EH (cell line): ENCODE measurements at regions not wholly inside any gene's neighbourhood (a gene's known extent, or its start where the extent isn't known, plus 50 kb on each side); places are given as distances from the start of the nearest gene placed in this dataset.
"Not testable (repeated sequence)": the region's sequence is repeated elsewhere in the genome, so short reads cannot be mapped to it uniquely, and the experiment has no call there.

Experiments
- DNase-seq: peaks from one replicate; pipeline ENCODE4 v3.0.0-alpha.2; 2015; ENCODE audit warnings: low read depth

DNA sequence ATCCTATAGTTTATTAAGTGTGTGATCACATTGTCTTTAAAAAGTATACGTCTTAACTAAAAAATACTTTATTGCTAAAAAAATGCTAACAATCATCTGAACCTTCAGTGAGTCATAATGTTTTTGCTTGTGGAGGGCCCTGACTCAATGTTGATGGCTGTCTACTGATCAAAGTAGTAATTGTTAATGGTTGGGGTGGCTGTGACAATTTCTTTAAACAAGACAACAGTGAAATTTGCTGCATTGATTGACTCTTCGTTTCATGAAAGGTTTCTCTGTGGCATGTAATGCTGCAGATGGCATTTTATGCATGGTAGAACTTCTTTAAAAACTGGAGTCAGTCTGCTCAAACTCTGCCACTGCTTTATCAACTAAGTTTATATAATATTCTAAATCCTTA lies 101.4 kb upstream of the IL15 start:
- no peak for DNase-seq

DNA sequence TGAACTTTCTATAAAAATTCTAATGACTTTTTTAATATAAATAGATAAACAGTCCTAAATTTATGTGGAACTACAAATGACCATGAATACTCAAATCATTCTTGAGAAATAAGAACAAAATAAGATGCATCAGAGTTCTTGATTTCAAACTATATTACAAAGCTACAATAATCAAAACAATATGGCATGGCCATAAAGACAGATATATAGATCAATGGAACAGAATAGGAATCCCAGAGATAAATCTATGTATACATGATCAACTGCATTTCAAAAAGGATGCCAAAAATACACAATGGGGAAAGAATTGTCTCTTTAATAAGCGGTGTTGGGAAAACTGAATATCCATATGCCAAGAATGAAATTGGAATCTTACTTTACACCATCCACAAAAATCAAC lies 98.4 kb upstream of the IL15 start:
- no peak for DNase-seq

DNA sequence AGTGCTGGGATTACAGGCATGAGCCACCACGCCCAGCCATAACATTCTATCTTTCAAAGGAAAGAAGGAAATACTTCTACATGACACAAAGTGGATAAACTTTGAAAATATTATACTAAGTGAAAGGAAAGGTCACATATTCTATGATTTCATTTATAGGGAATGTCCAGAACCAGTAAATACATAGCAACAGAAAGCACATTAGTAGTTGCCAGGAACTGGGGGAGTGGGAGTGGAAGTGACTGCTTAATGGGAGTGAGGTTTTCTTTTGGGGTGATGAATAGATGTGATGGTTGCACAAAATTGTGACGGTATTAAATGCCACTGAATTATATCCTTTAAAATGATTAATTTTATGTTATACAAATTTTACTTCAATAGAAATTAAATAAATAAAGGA lies 95.7 kb upstream of the IL15 start:
- peak; percentile 38 for DNase-seq

DNA sequence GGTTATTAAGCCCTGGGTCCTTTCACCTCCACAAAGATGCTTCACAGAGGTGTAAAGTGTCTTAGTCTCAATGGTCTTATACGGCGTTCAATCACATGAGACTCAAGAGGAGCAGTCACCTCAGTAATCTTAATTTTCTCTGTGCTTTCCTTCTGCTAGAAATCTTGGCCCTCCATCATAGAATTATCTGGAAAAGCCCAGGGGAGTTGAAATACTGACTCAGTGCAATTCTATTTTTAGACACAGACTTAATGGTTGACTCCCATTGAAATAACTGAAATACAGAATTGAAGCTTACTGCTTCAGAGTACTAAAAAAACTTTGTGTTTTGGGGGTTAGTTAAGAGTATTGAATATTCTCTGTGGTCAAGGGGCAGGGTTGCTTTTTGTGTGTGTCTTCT lies 94.5 kb upstream of the IL15 start:
- DNase-seq, result peak; percentile 54

DNA sequence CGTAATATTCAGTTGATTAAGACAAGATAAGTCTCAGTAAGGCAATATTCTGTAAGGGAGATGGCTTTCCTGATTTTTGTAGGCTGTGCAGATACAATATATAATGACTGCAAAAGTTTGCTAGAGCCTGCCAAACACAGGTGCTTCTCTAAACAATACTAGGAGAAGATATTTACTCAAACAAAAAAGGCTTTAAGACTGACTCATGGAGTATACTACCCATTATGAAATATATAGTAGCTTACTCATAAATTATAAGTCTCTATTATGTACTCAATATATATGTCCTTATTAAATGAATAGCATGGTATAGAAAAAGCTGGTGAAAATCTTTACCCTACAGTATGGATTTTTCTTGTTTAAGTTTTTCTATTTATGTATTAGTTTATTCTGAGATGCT lies 93.2 kb upstream of the IL15 start:
- no peak for DNase-seq

DNA sequence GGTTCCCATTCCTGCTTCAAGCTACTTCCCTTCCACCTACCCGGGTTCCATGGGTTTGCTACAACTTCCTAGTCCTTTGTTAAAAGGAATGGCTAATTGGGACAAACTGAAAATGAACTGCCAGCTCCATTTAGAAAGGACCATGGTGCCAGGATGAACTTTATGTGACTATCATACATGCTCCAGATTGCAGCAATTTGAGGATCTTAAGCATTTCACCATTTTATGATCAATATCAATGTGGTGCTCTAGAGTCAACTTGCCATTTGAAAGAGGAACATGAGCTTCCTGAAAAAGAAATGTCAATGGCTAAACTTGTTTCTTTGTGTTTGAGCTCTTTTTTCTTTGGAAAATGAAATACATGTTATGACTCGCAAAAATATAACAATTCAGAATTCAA lies 92.7 kb upstream of the IL15 start:
- no peak for DNase-seq

DNA sequence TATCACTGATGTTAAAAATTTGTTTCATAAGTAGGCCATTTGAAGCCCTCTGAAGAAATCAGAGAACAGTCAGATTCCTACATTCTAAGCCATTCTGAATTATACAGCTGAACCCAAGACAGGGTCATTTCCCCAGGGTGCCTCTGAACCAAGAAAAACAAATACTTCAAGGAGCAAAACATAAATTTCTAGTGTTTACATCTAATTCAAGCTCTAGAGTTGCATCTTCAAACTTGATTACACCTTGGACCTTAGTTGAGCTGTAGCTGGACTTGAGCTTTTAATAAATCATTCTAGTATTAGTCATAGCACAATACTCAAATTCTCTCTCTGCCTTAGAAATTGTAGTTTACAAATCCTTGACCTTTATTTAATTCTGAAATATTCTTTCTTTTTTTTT lies 87.6 kb upstream of the IL15 start:
- DNase-seq, result peak; percentile 47

DNA sequence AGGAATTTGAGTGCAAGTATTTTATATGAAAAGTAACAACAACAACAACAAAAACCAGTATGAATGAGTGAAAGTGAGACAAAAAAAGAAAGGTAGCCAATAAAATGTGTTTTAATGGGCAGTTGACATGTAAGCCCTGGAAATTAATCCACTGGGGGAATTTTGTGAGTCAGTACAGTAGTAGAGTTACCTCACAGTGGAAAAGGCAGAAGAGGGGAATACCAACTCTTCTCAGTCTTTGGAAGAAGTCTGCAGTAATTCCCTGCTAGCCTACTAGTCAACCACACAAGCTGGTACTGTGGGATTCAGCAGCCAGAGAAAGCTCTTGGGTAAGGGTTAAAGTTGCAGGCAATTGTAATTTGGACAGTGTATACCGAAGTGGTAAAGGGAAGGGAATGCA lies 76.3 kb upstream of the IL15 start:
- DNase-seq, result no peak

DNA sequence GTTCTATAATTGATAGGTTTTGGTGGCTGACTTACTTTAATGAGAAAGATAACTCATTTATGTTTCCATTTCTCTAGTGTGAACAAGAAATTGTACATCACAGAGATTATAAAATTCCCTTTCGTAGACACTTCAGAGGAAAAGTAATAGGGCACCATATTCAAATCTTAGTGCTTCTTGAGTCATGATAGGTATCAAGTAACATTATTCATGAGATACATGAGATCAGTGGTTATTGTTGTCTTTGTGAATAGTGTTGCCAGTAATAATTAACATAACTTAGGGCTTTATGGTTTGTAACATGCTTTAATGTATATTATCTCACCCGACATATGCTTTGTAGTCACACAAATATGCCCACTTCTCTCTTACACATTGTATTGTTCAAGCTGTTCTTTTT lies 73.7 kb upstream of the IL15 start:
- DNase-seq, result no peak

DNA sequence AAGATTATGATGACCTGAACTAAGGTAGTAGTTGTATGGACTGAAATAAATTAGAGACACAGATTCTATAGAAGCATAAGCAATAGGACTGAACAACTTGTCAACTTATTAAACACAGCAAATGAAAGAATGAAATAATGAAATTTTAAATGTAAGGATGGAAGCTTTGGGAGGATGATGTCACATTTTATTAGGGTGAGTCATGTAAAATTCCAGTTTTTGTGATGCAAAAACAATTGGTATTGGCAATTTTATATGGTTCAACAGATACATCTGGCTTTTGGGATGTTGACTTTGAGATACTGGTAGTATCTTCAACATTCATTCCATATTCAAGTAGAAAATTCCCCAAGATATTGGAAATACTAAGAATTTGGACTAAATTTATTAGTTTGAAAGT lies 72.7 kb upstream of the IL15 start:
- peak; percentile 17 for DNase-seq

DNA sequence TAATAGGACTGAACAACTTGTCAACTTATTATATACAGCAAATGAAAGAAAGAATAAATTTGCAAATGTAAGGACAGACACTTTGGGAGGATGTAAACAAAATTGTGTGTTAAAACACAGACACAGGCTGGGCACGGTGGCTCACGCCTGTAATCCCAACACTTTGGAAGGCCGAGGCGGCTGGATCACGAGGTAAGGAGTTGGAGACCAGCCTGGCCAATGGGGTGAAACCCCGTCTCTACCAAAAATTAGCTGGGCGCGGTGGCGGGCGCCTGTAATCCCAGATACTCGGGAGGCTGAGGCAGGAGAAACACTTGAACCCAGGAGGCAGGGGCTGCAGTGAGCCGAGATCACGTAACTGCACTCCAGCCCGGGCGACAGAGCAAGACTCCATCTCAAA lies 71.4 kb upstream of the IL15 start:
- not testable (repeated sequence) for DNase-seq

DNA sequence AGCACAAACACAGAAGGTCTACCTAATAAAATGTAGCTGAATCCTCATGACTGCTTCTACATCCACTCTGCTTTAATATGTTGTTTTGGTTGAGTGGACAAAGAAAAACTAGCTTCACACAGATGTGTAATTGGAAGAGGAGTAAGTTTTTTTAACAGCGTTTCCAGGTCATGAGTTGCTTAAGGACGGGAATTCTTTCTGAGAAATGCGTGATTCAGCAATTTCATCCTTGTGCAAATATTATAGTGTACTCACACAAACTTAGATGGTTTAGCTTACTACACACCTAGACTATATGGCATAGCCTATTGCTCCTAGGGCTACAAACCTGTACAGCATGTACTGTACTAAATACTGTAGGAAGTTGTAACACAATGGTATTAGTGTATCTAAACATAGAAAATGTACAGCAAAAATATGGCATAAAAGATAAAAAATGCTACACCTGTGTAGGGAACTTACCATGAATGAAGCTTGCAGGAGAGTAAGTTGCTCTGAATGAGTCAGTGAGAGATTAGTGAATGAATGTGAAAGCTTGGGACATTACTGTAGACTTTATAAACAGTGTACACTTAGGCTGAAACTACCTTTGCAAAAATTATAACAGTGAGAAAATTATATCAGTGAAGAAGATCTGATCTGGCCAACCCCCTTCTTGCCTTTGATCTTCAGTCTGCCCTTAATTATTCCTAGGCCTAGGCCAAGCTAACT lies 70.8 kb upstream of the IL15 start:
- DNase-seq, result no peak

DNA sequence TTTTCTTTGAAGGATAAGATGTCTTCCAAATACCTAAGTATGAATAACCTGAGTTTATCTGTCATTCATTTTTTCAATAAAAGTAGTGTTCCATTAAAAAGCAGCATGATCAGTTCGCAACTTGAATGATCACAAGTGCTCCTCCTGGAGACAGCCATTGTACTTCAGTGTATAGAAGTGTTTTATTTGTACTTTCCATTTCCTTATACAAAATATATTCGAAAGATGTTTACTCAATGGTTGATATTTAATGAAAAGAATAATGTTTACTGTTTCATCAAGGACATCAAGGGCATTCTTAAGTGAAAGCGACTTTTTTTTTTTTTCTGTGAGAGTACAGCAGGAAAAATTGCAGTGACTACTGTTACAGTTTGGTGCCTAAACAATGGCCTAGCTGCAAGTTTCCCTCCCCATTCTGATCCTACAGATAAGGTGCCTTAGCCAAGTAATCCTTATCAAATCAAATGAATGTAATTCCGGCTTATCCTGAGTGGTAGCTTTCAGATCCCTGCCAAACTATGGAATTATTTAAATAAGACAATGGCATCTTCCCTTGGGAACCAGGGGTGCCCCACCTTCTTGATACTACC lies 69.0 kb upstream of the IL15 start:
- no peak for DNase-seq

DNA sequence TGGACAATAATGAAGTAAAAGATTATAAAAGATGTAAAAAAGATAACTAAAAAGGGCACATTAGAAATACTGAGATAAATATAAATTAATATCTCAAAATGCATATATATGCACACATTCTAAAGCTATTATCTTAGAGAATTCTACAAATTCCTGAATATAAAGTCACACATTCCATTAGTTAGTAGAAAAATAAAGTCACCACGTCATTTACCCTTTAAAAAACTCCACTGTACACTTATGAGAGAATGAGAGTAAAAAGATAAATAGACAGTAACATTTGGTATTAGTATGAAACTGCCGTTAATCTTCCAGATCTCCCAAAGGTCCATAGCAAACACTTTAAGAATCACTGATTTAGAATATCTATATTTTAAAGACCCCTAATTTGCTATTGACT lies 67.2 kb upstream of the IL15 start:
- DNase-seq, result peak; percentile 75

DNA sequence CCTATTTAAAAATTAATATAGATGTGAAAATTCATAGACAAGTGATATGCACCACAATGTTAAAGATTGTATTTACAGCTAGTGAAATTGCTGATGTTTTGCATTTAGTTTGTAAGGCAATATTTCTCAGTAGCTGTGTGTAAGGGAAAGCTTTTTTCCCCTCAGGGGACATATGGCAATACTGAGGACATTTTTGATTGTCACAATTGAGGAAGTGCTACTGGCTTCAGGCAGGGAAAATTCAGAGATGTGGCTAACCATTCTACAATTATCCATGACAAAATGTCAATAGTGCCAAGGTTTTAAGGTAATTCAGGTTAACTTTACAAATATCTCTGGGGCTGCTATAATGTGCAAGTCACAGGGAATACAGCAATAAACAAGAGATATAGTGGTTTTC lies 66.1 kb upstream of the IL15 start:
- DNase-seq, result no peak

DNA sequence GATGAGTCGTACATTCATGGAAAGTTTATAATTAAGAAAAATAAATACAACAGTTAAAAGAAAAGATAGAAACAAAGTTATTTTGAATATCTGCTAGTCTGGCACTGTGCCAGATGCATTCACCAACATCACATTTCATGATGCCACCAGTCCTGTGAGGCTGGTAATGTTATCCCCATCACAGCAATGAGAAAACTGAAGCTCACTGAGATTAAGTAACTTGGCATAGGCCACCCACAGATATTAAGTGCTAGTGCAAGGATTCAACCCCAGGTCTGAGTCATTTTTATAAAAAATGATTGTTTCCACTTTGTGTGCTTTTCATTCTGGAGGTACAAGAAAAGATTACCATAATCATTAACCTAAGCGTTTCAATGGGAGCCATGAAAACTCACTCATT lies 65.0 kb upstream of the IL15 start:
- DNase-seq, result peak; percentile 66

DNA sequence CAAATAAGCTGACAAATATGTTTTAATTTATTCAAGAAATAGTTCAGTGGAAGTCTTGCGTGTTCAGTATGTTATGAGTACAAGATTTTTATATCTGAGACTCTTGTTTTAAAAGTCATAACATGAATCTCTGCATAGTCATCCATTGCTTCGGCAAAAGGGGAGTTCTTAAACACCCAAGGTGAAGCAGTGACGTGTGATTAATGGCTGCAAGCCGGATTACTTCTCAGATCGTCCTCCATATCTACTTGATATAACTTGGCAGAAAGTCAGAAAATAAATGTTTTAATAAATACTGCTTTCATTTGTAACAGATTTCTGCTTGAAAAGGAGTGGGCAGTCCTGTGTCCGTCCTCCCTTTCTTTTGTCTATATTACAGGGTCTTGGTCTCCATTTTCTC lies 64.6 kb upstream of the IL15 start:
- DNase-seq, result no peak

DNA sequence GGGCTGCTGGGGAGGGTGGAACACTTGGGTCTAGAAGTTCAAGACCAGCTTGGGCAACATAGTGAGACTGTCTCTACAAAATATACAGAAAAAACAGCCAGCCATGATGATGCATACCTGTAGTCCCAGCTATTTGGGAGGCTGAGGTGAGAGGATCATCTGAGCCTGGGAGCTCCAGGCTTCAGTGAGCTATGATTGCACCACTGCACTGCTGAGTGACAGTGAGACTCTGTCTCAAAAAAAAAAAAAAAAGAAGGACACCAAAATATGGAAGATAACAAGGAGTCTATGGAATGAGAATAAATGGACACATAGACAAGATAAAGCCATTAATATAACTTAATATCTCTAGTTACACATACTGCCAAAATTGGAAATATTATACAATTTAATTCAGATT lies 62.7 kb upstream of the IL15 start:
- no peak for DNase-seq

DNA sequence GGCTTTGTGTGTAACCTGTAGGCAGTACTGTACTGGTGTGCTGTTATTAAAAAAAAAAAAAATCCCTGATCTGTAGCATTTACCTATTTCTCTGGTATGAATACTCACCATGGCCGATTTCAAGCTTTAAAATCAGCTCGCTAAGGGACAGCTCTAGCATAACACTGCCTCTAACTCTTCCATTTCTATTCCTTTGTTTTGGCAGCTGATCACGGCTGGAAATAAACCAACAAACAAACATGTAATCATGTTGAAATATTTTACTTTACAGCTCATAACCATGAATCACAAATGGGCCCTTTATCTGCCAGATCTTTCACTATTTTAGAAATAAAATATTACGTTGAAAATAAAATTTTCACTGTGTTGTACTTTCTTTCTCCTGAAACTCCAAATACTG lies 60.5 kb upstream of the IL15 start:
- no peak for DNase-seq

DNA sequence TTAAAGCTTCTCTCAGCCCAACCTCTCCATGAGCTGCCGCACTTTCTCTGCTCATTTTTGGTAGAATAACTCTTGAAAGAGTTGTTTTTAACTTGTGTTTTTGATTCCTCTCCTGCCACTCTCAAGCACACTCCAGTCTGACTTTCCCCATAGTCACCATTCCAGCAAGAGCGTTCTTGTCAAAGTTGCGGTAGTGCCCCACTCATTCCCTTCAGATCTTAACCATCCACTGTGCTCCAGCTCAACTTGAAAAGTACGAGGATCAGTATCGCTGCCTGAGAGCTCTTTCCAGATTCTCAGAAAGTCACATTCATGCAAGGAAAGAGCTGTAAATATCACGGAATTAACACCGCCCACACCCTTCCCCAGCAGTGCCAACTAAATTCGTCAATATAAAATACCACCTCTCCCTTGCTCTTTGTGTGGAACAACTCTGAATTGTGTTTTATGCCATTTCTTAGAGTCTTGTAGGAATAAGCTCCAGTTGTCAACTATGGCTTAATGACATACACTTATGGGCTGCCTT lies 59.7 kb upstream of the IL15 start:
- DNase-seq, result no peak

DNA sequence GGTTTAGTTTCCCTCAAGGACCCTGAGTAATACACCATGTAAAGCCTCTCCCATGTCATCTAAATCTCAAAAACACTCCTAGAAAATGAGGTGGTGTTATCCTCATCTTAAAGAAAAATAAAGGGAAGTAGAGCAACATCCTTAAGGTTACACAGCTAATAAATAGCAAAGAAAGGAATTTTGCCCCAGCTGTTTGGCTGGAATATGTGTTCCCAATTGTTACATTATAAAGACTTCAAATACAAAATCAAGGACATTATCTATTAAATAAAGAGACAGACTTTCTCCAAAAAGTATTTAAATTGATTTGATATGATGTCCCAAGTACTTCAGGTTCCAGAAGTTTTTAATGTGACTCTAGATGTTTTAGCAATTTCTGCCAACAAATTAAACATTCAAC lies 57.9 kb upstream of the IL15 start:
- DNase-seq, result no peak

DNA sequence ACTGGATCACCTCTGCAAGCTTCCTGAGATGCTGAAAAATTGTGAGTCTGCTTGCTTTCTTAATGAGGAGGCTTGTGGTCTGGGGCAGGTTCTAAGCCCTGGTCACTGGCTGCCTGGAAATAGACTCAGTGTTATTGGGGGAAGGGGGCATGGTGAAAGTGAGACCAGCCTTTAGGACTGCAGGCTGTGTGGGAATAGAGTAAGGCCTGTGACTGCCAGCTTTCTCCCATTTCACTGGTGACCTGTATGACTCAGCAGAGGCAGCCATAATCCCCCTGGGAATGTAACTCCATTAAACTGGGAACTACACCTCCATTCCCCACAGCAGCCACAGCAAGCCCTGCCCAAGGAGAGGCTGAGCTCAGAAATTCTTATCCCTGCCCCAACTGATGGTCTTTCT lies 55.9 kb upstream of the IL15 start:
- peak; percentile 37 for DNase-seq
